Natural killer cell (primary cell): ENCODE measurements at regions not wholly inside any gene's neighbourhood (a gene's known extent, or its start where the extent isn't known, plus 50 kb on each side); places are given as distances from the start of the nearest gene placed in this dataset.

Source experiments
- ATAC-seq, 3 donors: fragments of 150-1000 bp in 2 of 3; fragments of 200-7000 bp in 1 of 3; cut with Tn5 transposase; 1 replicate in 1 of 3; 2 replicates in 2 of 3; pipeline ENCODE4 v1.10.0; 2021; ENCODE audit warnings: mild to moderate bottlenecking in 2 of 3, moderate library complexity in 2 of 3
- DNase-seq, 2 donors: peaks; one replicate each; pipeline versions ENCODE4 v3.0.0 to v3.0.0-alpha.2; 2013 to 2021; ENCODE audit warnings: mixed read lengths in 1 of 2
- H3K27ac ChIP-seq: one replicate; pipeline ENCODE4 v1.5.1; 2013; ENCODE audit warnings: mild to moderate bottlenecking, low read length
- H3K27me3 ChIP-seq: one replicate; pipeline ENCODE4 v1.6.1; 2013; ENCODE audit warnings: low read length; ENCODE audit not compliant: control insufficient read depth, insufficient read depth
- H3K36me3 ChIP-seq: one replicate; pipeline ENCODE4 v1.6.1; 2013; ENCODE audit warnings: low read length; ENCODE audit not compliant: control insufficient read depth, insufficient read depth
- H3K4me1 ChIP-seq: one replicate; pipeline ENCODE4 v1.6.1; 2013; ENCODE audit warnings: low read length; ENCODE audit not compliant: control insufficient read depth, insufficient read depth
- H3K4me3 ChIP-seq: one replicate; pipeline ENCODE4 v1.5.1; 2013; ENCODE audit warnings: low read length
- H3K9me3 ChIP-seq: one replicate; pipeline ENCODE4 v1.6.1; 2013; ENCODE audit warnings: low read length; ENCODE audit not compliant: control insufficient read depth, insufficient read depth
- H3K27ac Mint-ChIP-seq, 2 donors: one replicate each; pipeline ENCODE4 v1.8.0; 2022; ENCODE audit warnings: mild to moderate bottlenecking in 2 of 2, mixed read lengths in 2 of 2, moderate library complexity in 1 of 2
- H3K27me3 Mint-ChIP-seq, 2 donors: one replicate each; pipeline ENCODE4 v1.8.0; 2022; ENCODE audit warnings: low read depth in 2 of 2, mixed read lengths in 2 of 2
- H3K36me3 Mint-ChIP-seq: one replicate; pipeline ENCODE4 v1.8.0; 2022; ENCODE audit warnings: mixed read lengths
- H3K4me1 Mint-ChIP-seq, 2 donors: one replicate each; pipeline ENCODE4 v1.8.0; 2022; ENCODE audit warnings: mixed read lengths in 2 of 2
- H3K4me3 Mint-ChIP-seq: one replicate; pipeline ENCODE4 v1.8.0; 2022; ENCODE audit warnings: mild to moderate bottlenecking, moderate library complexity, mixed read lengths
- H3K9me3 Mint-ChIP-seq, 2 donors: one replicate each; pipeline ENCODE4 v1.8.0; 2022; ENCODE audit warnings: mixed read lengths in 2 of 2
- CTCF ChIP-seq: fragments of 200-600 bp; IDR thresholded peaks from one replicate; pipeline ENCODE4 v1.8.0; 2022; ENCODE audit warnings: antibody characterized with exemption
- WGBS: methylation state at CpG from one replicate; pipeline ENCODE4 v1.1.7; 2013; ENCODE audit warnings: missing lambda C conversion rate; ENCODE audit not compliant: insufficient coverage; 5-methylcytosine and 5-hydroxymethylcytosine counted together
- intact Hi-C: fragments of 100-400 bp; cut with micrococcal nuclease; formaldehyde crosslinking; loops from one replicate; pipeline ENCODE4 v1.14.2; 2022

- DNase-seq, result no peak
- no peak for ATAC-seq
- Histone ChIP-seq H3K4me3 (no peak overlapping the region), H3K27ac (no peak overlapping the region), H3K4me1 (no peaks in the 10 kb centered on the region), H3K36me3 (no peaks in the 10 kb centered on the region), H3K9me3 (no peaks in the 10 kb centered on the region), H3K27me3 (no peaks in the 10 kb centered on the region)
- Mint-ChIP-seq H3K4me1 (no peaks in the 10 kb centered on the region), H3K27ac (no peak overlapping the region), H3K4me3 (no peak overlapping the region), H3K36me3 (no peaks in the 10 kb centered on the region), H3K27me3 (peaks cover 33 to 36% of the 10 kb centered on the region in 2 donors), H3K9me3 (no peaks in the 10 kb centered on the region)
- no CpG with 5 or more reads among the region's 2 CpGs for WGBS
- TF ChIP-seq CTCF, result no peak
- intact Hi-C loops, result no loop called here
These were observed 79.2 kb downstream of the MAP1LC3B2 start for GRCh38 chr12:116638376-116638775.

DNA sequence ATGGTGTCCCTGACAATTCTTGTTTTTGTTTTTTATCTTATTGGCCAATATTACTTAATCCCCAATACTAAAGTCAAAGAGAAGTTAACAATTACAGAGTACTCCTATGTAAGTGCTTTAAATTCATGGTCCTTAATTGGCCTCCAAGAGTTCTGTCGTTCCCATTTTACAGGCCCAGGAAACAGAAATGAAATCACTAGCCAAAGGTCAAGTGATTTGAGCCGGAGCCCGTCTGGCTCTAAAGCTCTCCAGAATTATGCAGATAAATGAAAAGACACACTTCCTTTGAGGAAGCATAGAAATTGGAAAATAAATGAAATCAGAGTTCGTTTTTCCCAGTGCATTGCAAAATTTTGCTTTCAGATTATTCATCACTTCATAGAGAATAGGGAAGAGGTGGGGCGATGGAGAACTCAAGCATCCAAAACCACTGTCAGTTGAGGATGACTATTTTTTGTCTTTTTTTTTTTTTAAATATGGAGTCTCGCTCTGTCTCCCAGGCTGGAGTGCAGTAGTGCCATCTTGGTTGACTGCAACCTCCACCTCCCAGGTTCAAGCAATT lies 78.5 kb downstream of the MAP1LC3B2 start:
- ATAC-seq (no peak), DNase-seq (no peak)
- H3K27me3 ChIP-seq, result no peaks in the 10 kb centered on the region
- H3K9me3 ChIP-seq, result no peaks in the 10 kb centered on the region
- H3K36me3 ChIP-seq, result no peaks in the 10 kb centered on the region
- H3K27ac ChIP-seq, result no peak overlapping the region
- Mint-ChIP-seq H3K4me3 (no peak overlapping the region), H3K4me1 (no peaks in the 10 kb centered on the region), H3K9me3 (no peaks in the 10 kb centered on the region), H3K27ac (no peak overlapping the region), H3K27me3 (peaks cover 37 to 38% of the 10 kb centered on the region in 2 donors), H3K36me3 (no peaks in the 10 kb centered on the region)
- intact Hi-C loops, result no loop called here
- WGBS, result 84% methylated on average over 4 of the region's 6 CpGs
- no peaks in the 10 kb centered on the region for H3K4me1 ChIP-seq
- no peak for TF ChIP-seq CTCF
- no peak overlapping the region for H3K4me3 ChIP-seq

- Mint-ChIP-seq H3K36me3 (no peaks in the 10 kb centered on the region), H3K27ac (no peak overlapping the region), H3K4me3 (no peak overlapping the region), H3K4me1 (no peaks in the 10 kb centered on the region), H3K27me3 (peaks cover 33 to 37% of the 10 kb centered on the region in 2 donors), H3K9me3 (no peaks in the 10 kb centered on the region)
- TF ChIP-seq CTCF, result no peak
- Histone ChIP-seq H3K4me1 (no peaks in the 10 kb centered on the region), H3K4me3 (no peak overlapping the region), H3K9me3 (no peaks in the 10 kb centered on the region), H3K27me3 (no peaks in the 10 kb centered on the region), H3K36me3 (no peaks in the 10 kb centered on the region), H3K27ac (no peak overlapping the region)
- intact Hi-C loops, result no loop called here
- WGBS, result 78% methylated on average over 10 of the region's 11 CpGs
- ATAC-seq (no peak), DNase-seq (no peak)
These were observed 77.7 kb downstream of the MAP1LC3B2 start for GRCh38 chr12:116636608-116637519.
